ENCODE measurements at regions not wholly inside any gene's neighbourhood (a gene's known extent, or its start where the extent isn't known, plus 50 kb on each side); places are given as distances from the start of the nearest gene placed in this dataset.
"Not testable (repeated sequence)": the region's sequence is repeated elsewhere in the genome, so short reads cannot be mapped to it uniquely, and the experiment has no call there.

GRCh38 chr20:47990507-47991150, 205.3 kb upstream of the SULF2 start:
- DNase-seq, result no peak

GRCh38 chr20:47989957-47990356, 204.7 kb upstream of the SULF2 start:
- DNase-seq, result peak; percentile 10

- DNase-seq, result no peak
Observed at GRCh38 chr20:47988676-47989075, 203.4 kb upstream of the SULF2 start.

- no peak for DNase-seq
Observed at GRCh38 chr20:47985092-47985850, 200.0 kb upstream of the SULF2 start.

- no peak for DNase-seq
Observed at GRCh38 chr20:47984437-47984836, 199.2 kb upstream of the SULF2 start.

GRCh38 chr20:47983642-47984041, 198.4 kb upstream of the SULF2 start:
- DNase-seq, result not testable (repeated sequence)

- DNase-seq, result no peak
Observed at GRCh38 chr20:47982574-47983360, 197.5 kb upstream of the SULF2 start.

GRCh38 chr20:47981222-47981621, 195.9 kb upstream of the SULF2 start:
- no peak for DNase-seq

- DNase-seq, result no peak
Observed at GRCh38 chr20:47980336-47981177, 195.3 kb upstream of the SULF2 start.

- DNase-seq, result not testable (repeated sequence)
Observed at GRCh38 chr20:47979361-47980095, 194.2 kb upstream of the SULF2 start.

- not testable (repeated sequence) for DNase-seq
Observed at GRCh38 chr20:47978428-47979120, 193.3 kb upstream of the SULF2 start.

GRCh38 chr20:47977789-47978252, 192.5 kb upstream of the SULF2 start:
- DNase-seq, result not testable (repeated sequence)

- not testable (repeated sequence) for DNase-seq
Observed at GRCh38 chr20:47977017-47977788, 191.9 kb upstream of the SULF2 start.

- no peak for DNase-seq
Observed at GRCh38 chr20:47974234-47974878, 189.1 kb upstream of the SULF2 start.

GRCh38 chr20:47973519-47974233, 188.4 kb upstream of the SULF2 start:
- DNase-seq, result no peak

- no peak for DNase-seq
Observed at GRCh38 chr20:47972916-47973309, 187.6 kb upstream of the SULF2 start.

- DNase-seq, result not testable (repeated sequence)
Observed at GRCh38 chr20:47972297-47972915, 187.1 kb upstream of the SULF2 start.

- DNase-seq, result no peak
Observed at GRCh38 chr20:47971058-47971791, 185.9 kb upstream of the SULF2 start.
